ENCODE measurements at regions not wholly inside any gene's neighbourhood (a gene's known extent, or its start where the extent isn't known, plus 50 kb on each side); places are given as distances from the start of the nearest gene placed in this dataset.

GRCh38 chr1:199791495-199791894 lies 236.0 kb upstream of the NR5A2 start:
- no peaks in the 10 kb centered on the region for H3K27me3 ChIP-seq
- no peak for DNase-seq (ENCODE audit: extremely low spot score in 2 of 2)
- H3K4me1 ChIP-seq, result no peaks in the 10 kb centered on the region
- H3K4me3 ChIP-seq, result no peak overlapping the region
- intact Hi-C loops (cut with DNase I), result no loop called here
- no peaks in the 10 kb centered on the region for H3K36me3 ChIP-seq
- TF ChIP-seq POLR2AphosphoS5 (IDR thresholded peaks at IDR 0.05; ENCODE audit: insufficient read depth in 1 of 2, low read depth in 1 of 2), result no peak
- no peak for TF ChIP-seq POLR2A (IDR thresholded peaks at IDR 0.05)
- TF ChIP-seq, protein P1, sequence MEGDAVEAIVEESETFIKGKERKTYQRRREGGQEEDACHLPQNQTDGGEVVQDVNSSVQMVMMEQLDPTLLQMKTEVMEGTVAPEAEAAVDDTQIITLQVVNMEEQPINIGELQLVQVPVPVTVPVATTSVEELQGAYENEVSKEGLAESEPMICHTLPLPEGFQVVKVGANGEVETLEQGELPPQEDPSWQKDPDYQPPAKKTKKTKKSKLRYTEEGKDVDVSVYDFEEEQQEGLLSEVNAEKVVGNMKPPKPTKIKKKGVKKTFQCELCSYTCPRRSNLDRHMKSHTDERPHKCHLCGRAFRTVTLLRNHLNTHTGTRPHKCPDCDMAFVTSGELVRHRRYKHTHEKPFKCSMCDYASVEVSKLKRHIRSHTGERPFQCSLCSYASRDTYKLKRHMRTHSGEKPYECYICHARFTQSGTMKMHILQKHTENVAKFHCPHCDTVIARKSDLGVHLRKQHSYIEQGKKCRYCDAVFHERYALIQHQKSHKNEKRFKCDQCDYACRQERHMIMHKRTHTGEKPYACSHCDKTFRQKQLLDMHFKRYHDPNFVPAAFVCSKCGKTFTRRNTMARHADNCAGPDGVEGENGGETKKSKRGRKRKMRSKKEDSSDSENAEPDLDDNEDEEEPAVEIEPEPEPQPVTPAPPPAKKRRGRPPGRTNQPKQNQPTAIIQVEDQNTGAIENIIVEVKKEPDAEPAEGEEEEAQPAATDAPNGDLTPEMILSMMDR (IDR thresholded peaks at IDR 0.05), result no peak
- no peak overlapping the region for H3K27ac ChIP-seq
- H3K9me3 ChIP-seq, result no peaks in the 10 kb centered on the region

- no peaks in the 10 kb centered on the region for H3K36me3 ChIP-seq
- no peak for DNase-seq (ENCODE audit: extremely low spot score in 2 of 2)
- TF ChIP-seq, protein P1 (IDR thresholded peaks at IDR 0.05), result no peak
- TF ChIP-seq POLR2A (IDR thresholded peaks at IDR 0.05) (no peak), POLR2AphosphoS5 (IDR thresholded peaks at IDR 0.05; ENCODE audit: insufficient read depth in 1 of 2, low read depth in 1 of 2) (no peak)
- intact Hi-C loops (cut with DNase I), result no loop called here
- no peaks in the 10 kb centered on the region for H3K9me3 ChIP-seq
- H3K4me1 ChIP-seq, result no peaks in the 10 kb centered on the region
- no peak overlapping the region for H3K27ac ChIP-seq
- no peak overlapping the region for H3K4me3 ChIP-seq
- no peaks in the 10 kb centered on the region for H3K27me3 ChIP-seq
These were observed 234.6 kb upstream of the NR5A2 start for GRCh38 chr1:199792874-199793273.

DNA sequence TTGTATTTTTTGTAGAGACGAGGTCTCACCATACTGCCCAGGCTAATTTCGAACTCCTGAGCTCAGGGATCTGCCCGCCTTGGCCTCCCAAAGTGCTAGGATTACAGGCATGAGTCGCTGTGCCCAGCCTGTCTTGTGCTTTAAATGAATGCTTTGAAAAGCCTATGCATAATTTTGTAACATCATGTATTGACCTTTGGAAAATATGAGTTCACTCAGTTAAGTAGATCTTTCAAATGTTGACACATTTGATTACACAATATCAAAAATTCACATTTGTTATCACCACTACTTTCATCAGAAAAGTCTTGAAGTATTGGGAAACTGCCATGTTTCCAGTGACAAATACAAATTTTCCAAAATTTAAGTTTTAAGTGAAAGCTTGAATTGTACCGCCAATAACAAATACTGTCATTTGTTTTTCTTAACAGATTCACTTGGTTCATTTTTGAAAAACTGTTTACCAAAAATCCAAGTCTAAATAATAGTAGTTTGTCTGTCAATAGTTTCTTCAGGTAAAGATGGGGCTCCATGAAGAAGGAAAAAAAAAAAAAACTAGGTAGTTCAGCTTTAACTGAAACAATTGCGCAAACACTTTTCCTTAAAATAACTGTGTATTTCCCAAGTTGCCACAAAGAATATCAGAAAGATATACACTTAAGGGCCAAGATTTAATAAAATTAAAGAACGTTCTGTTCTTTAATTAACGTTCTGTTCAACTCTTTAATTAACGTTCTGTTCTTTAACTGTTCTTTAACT lies 233.2 kb upstream of the NR5A2 start:
- TF ChIP-seq POLR2A (IDR thresholded peaks at IDR 0.05) (no peak), POLR2AphosphoS5 (IDR thresholded peaks at IDR 0.05; ENCODE audit: insufficient read depth in 1 of 2, low read depth in 1 of 2) (no peak)
- TF ChIP-seq, protein P1 (IDR thresholded peaks at IDR 0.05), result no peak
- H3K9me3 ChIP-seq, result no peaks in the 10 kb centered on the region
- H3K27ac ChIP-seq, result no peak overlapping the region
- H3K27me3 ChIP-seq, result no peaks in the 10 kb centered on the region
- DNase-seq (ENCODE audit: extremely low spot score in 2 of 2), result no peak
- intact Hi-C loops (cut with DNase I), result no loop called here
- no peaks in the 10 kb centered on the region for H3K4me1 ChIP-seq
- no peaks in the 10 kb centered on the region for H3K36me3 ChIP-seq
- no peak overlapping the region for H3K4me3 ChIP-seq

GRCh38 chr1:199799116-199799515 lies 228.4 kb upstream of the NR5A2 start:
- intact Hi-C loops (cut with DNase I), result no loop called here
- no peak for DNase-seq (ENCODE audit: extremely low spot score in 2 of 2)
- Histone ChIP-seq H3K27me3 (no peaks in the 10 kb centered on the region), H3K36me3 (no peaks in the 10 kb centered on the region), H3K4me1 (no peaks in the 10 kb centered on the region), H3K27ac (no peak overlapping the region), H3K9me3 (no peaks in the 10 kb centered on the region), H3K4me3 (no peak overlapping the region)
- TF ChIP-seq, protein P1 (IDR thresholded peaks at IDR 0.05), result no peak
- TF ChIP-seq POLR2A (IDR thresholded peaks at IDR 0.05), result no peak
- TF ChIP-seq POLR2AphosphoS5 (IDR thresholded peaks at IDR 0.05; ENCODE audit: insufficient read depth in 1 of 2, low read depth in 1 of 2), result no peak

DNA sequence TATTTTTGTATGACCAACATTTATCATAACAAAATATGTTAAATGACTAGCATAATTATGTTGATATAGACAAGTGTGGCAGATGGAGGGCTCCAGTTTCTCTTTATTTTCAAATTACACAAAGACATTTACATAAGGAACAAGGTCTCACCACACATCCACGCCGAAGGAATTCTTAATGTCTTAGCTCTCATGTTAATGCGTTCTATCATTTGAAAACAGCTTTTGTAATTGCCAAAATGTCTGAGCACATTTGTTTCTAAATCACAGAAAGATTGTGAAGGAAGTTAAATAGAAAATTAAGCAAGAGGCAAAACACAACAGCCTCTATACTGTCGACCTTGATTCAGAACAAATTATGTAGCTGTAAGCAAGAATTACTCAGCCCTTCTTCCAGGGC lies 223.0 kb upstream of the NR5A2 start:
- Histone ChIP-seq H3K27me3 (no peaks in the 10 kb centered on the region), H3K27ac (no peak overlapping the region), H3K36me3 (no peaks in the 10 kb centered on the region), H3K9me3 (no peaks in the 10 kb centered on the region), H3K4me1 (no peaks in the 10 kb centered on the region), H3K4me3 (no peak overlapping the region)
- DNase-seq (ENCODE audit: extremely low spot score in 2 of 2), result no peak
- intact Hi-C loops (cut with DNase I), result no loop called here
- TF ChIP-seq POLR2AphosphoS5 (IDR thresholded peaks at IDR 0.05; ENCODE audit: insufficient read depth in 1 of 2, low read depth in 1 of 2), result no peak
- TF ChIP-seq, protein P1 (IDR thresholded peaks at IDR 0.05), result no peak
- TF ChIP-seq POLR2A (IDR thresholded peaks at IDR 0.05), result no peak

All from vagina (tissue), 2 donors.